Fibroblast of gingiva (primary cell): ENCODE measurements at regions not wholly inside any gene's neighbourhood (a gene's known extent, or its start where the extent isn't known, plus 50 kb on each side); places are given as distances from the start of the nearest gene placed in this dataset.

Source experiments
- DNase-seq: peaks from one replicate; pipeline ENCODE4 v3.0.0-alpha.2; 2011; ENCODE audit warnings: low read depth

GRCh38 chr1:226816576-226816975 lies 53.8 kb upstream of the PSEN2 start:
- DNase-seq, result no peak

- DNase-seq, result peak; percentile 75
Measured at GRCh38 chr1:226814751-226815537, 55.5 kb upstream of the PSEN2 start.

GRCh38 chr1:226813671-226814591 lies 56.5 kb upstream of the PSEN2 start:
- no peak for DNase-seq

- DNase-seq, result no peak
Measured at GRCh38 chr1:226810681-226811080, 59.7 kb upstream of the PSEN2 start.

GRCh38 chr1:226809785-226810571 lies 60.4 kb upstream of the PSEN2 start:
- DNase-seq, result peak; percentile 33

GRCh38 chr1:226808501-226808900 lies 61.9 kb upstream of the PSEN2 start:
- DNase-seq, result no peak

- DNase-seq, result no peak
Measured at GRCh38 chr1:226806988-226807387, 63.4 kb upstream of the PSEN2 start.

GRCh38 chr1:226804907-226805759 lies 65.3 kb upstream of the PSEN2 start:
- DNase-seq, result no peak

- no peak for DNase-seq
Measured at GRCh38 chr1:226800763-226801380, 61.8 kb upstream of the ITPKB start.

- no peak for DNase-seq
Measured at GRCh38 chr1:226799634-226800281, 60.7 kb upstream of the ITPKB start.

GRCh38 chr1:226798427-226799411 lies 59.6 kb upstream of the ITPKB start:
- no peak for DNase-seq

GRCh38 chr1:226797151-226797550 lies 58.1 kb upstream of the ITPKB start:
- DNase-seq, result no peak

- no peak for DNase-seq
Measured at GRCh38 chr1:226793620-226794276, 54.7 kb upstream of the ITPKB start.

- DNase-seq, result no peak
Measured at GRCh38 chr1:226792368-226792767, 53.3 kb upstream of the ITPKB start.

- DNase-seq, result no peak
Measured at GRCh38 chr1:226790545-226791181, 51.6 kb upstream of the ITPKB start.

GRCh38 chr1:226788965-226789364 lies 49.9 kb upstream of the ITPKB start:
- DNase-seq, result no peak
